WTC11 (cell line): ENCODE measurements at regions not wholly inside any gene's neighbourhood (a gene's known extent, or its start where the extent isn't known, plus 50 kb on each side); places are given as distances from the start of the nearest gene placed in this dataset.

Experiments
- CREM ChIP-seq: sonication (generic); formaldehyde crosslinking; IDR thresholded peaks from 2 replicates; pipeline ENCODE4 v1.8.1; 2022; ENCODE audit warnings: mild to moderate bottlenecking, missing genetic modification reagents, moderate library complexity
- CTCF ChIP-seq: fragments of 200-600 bp; IDR thresholded peaks from 2 replicates; pipeline ENCODE4 v1.8.0; 2022; ENCODE audit warnings: antibody characterized with exemption
- ELF4 ChIP-seq: sonication (generic); formaldehyde crosslinking; IDR thresholded peaks from 2 replicates; pipeline ENCODE4 v1.8.1; 2022; ENCODE audit warnings: low read depth, mild to moderate bottlenecking, moderate library complexity, missing genetic modification reagents
- FOXJ3 ChIP-seq: sonication (generic); formaldehyde crosslinking; IDR thresholded peaks from 2 replicates; pipeline ENCODE4 v1.9.0; 2021; ENCODE audit warnings: missing genetic modification reagents, mild to moderate bottlenecking, borderline replicate concordance
- IRF1 ChIP-seq: sonication (generic); formaldehyde crosslinking; IDR thresholded peaks from 2 replicates; pipeline ENCODE4 v1.8.0; 2023; ENCODE audit warnings: missing genetic modification reagents
- IRF2 ChIP-seq: sonication (generic); formaldehyde crosslinking; IDR thresholded peaks from 2 replicates; pipeline ENCODE4 v1.8.0; 2022; ENCODE audit warnings: low read depth, missing genetic modification reagents, borderline replicate concordance
- MAX ChIP-seq: sonication (generic); formaldehyde crosslinking; IDR thresholded peaks from 2 replicates; pipeline ENCODE4 v1.8.0; 2022; ENCODE audit warnings: mild to moderate bottlenecking, missing genetic modification reagents
- NFE2L1 ChIP-seq: sonication (generic); formaldehyde crosslinking; IDR thresholded peaks from 2 replicates; pipeline ENCODE4 v1.8.1; 2023; ENCODE audit warnings: missing genetic modification reagents
- TEAD1 ChIP-seq: sonication (generic); formaldehyde crosslinking; IDR thresholded peaks from 2 replicates; pipeline ENCODE4 v1.8.0; 2022; ENCODE audit warnings: mild to moderate bottlenecking, missing genetic modification reagents
- TEAD4 ChIP-seq: sonication (generic); formaldehyde crosslinking; IDR thresholded peaks from 2 replicates; pipeline ENCODE4 v1.8.0; 2022; ENCODE audit warnings: mild to moderate bottlenecking, missing genetic modification reagents
- USF2 ChIP-seq: sonication (generic); formaldehyde crosslinking; IDR thresholded peaks from 2 replicates; pipeline ENCODE4 v1.8.1; 2023; ENCODE audit warnings: mild to moderate bottlenecking, missing genetic modification reagents, moderate library complexity
- ZNF138 ChIP-seq: sonication (generic); formaldehyde crosslinking; conservative IDR thresholded peaks from 2 replicates; pipeline ENCODE4 v1.8.1; 2022; ENCODE audit warnings: mild to moderate bottlenecking, moderate library complexity, missing genetic modification reagents
- ZNF512 ChIP-seq: sonication (generic); formaldehyde crosslinking; IDR thresholded peaks from 2 replicates; pipeline ENCODE4 v1.8.1; 2022; ENCODE audit warnings: missing genetic modification reagents, borderline replicate concordance
- ZNF532 ChIP-seq: fragments of 250-450 bp; sonication (Bioruptor Pico); IDR thresholded peaks from 2 replicates; pipeline ENCODE4 v1.9.0; 2021; ENCODE audit warnings: mild to moderate bottlenecking, borderline replicate concordance

- TF ChIP-seq TEAD4 (CRISPR knock-in tag) (no peak), CTCF (no peak), ZNF532 (CRISPR knock-in tag) (no peak), NFE2L1 (no peak), TEAD1 (CRISPR knock-in tag) (no peak), IRF2 (CRISPR knock-in tag) (no peak), MAX (CRISPR knock-in tag) (no peak), ELF4 (no peak), CREM (no peak), FOXJ3 (CRISPR knock-in tag) (no peak), ZNF512 (no peak), USF2 (CRISPR knock-in tag) (no peak), ZNF138 (no peak), IRF1 (CRISPR knock-in tag) (no peak)
Observed at GRCh38 chr15:70199124-70199482, 101.4 kb upstream of the TLE3 start.
